ENCODE measurements at regions not wholly inside any gene's neighbourhood (a gene's known extent, or its start where the extent isn't known, plus 50 kb on each side); places are given as distances from the start of the nearest gene placed in this dataset.

DNA sequence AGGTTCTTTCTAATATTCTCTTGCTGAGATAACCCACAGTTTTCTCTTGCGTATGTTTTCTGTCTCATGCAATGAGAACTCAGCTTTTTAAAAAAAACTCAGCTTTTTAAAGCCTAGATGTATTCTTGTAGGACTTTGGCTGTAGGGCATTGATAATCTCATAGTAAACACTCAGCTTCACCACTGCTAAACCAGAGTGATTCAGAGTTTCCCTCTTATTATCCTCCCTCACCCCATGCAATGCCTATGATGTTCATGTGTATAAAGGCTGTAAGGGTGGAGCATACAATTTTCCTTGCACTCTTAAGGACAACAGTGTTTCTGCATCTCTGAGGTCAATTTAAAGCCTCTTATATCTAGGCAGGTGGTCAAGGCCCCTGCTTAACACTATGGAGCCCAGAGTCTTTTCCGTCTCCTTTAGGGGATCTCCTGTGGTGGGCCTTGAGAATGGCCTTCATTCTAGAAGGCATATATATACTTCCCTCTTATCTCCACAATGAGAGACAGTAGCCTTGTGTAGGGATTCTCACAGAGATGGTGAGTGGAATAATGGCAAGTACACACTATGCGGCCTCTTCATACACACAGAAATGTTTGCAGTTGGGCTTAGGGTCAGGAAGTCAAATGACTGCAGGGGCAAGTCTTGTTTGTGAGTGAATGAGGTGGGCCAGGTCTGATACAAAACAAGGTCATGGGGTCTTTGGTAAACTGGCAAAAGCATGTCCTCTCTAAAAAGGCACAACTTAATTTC lies 279.6 kb downstream of the HS3ST3A1 start:
- DNase-seq (ENCODE audit: low read depth) = no peak

DNA sequence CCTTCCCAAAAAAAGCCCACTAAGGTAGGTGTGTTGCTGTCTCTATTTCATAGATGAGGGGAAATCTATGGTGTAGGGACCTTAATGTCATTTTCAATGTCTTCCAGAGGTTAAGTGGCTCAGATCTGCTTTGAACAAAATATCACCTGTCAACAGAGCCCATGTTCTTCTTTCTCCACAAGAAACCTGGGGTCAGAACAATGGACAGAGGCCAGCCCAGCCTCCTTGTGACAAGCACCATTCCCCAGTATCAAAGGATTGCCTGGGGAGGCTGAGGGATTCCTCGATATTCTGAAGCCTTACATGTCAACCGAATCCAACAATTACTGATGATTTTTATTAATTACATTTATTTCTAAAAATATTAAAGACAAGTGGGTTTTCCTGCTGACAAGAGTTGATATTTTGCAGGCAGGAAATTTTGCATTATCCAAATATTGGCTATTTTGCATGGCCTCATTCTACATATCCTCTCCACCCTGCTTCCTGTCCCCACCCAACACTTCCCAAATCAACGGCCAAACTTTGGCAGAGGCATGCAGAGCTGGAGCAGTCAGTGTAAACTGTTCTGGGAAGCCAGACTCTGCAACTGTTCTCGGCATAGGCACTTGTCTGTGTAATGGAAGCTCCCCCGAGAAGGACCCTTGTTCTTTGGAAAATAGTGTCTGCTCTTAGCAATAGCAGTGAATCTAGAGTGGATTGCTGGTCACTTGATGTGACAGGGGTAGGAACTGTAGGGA lies 281.5 kb downstream of the HS3ST3A1 start:
- H3K4me3 ChIP-seq (ENCODE audit: low read depth, low read length) = no peak overlapping the region
- DNase-seq (ENCODE audit: low read depth) = no peak

More for the DNA sequence above, 279.6 kb downstream of the HS3ST3A1 start:
- H3K4me3 ChIP-seq (ENCODE audit: low read depth, low read length) = no peak overlapping the region

DNA sequence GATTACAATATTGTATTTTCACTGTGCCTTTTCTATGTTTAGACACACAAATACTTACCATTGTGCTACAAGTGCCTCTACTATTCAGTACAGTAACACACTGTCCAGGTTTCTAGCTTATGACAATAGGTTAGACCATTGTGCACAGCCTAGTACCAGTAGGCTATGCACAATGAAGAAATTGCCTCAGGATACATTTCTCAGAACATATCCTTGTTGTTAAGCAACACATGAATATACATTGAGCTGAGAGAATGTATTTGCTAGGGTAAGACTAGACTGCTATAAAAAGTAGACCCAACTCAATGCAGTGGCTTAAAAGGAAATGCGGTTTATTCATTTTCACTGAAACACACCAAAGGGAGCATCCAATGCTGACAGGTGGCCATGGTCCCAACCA lies 285.1 kb downstream of the HS3ST3A1 start:
- no peak overlapping the region for H3K4me3 ChIP-seq (ENCODE audit: low read depth, low read length)
- no peak for DNase-seq (ENCODE audit: low read depth)

DNA sequence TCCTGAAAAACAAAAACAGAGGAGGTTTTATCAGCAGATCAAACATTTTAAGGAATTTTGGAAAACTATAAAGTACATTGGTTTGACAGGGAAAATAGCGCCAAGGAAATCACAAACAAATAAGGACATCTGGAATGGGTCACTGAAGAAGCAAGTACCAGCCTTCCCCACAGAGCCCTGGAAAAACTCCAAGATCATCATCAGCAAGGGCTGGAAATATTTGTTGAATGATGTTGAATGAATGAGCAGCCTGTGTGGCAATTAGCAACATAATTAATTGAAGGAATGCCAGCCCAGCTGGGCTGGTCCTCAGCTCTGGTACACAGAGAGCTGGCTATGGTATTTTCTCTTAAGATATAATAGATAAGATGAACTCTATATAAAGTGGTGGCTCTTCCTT lies 290.4 kb downstream of the HS3ST3A1 start:
- peak; percentile 17 for DNase-seq (ENCODE audit: low read depth)
- H3K4me3 ChIP-seq (ENCODE audit: low read depth, low read length) = no peak overlapping the region

DNA sequence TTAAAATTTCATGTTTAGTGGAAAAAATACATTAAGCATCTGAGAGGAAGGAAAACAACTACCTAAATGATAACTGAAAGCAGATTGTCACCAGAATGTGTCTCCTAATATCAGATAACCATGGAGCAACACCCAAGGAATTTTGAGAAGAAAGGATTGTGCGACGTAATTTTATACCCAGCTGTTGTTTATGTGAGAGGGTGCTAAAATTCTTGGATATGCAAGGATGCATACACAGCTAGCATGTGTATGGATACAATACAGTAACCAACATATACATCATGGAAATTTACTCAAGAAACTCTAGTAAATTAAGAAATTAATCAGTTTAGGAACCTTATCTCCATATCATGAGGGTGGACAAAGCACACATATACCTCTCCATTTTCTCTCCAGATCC lies 290.9 kb downstream of the HS3ST3A1 start:
- no peak for DNase-seq (ENCODE audit: low read depth)

DNA sequence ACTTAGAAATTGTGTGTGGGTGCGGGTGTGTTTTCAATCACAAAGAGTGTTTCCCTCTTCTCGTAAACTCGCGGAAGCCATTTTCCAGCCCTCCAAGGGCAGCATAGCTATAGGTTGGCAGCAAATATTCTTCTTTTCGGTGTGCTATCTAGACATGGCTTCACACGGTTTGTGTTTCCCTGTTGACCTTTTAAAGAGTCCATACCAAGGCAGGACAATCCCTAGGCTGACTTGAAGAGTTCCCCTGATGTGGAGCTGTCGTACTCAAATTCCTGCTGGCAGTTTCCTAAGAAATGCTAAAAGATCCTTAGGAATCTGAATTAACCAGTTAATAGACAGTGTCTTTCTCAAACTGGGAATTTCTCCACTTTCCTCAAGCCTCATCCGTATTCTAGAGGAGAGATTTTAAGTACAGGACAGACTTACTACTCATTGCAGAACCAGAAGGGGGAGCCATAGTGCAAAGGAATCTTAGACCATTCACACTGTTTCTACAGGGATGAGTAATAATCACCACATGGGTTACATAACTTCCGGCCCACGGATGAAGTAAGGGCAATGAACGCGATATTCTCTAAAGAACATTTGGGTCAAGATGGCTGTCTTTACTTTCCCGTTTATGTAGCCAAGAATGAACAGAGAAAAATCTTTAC lies 288.6 kb upstream of the ELAC2 start:
- peak; percentile 53 for DNase-seq (ENCODE audit: low read depth)
- H3K4me3 ChIP-seq (ENCODE audit: low read depth, low read length) = no peak overlapping the region

More for the DNA sequence above, 290.9 kb downstream of the HS3ST3A1 start:
- H3K4me3 ChIP-seq (ENCODE audit: low read depth, low read length) = no peak overlapping the region

DNA sequence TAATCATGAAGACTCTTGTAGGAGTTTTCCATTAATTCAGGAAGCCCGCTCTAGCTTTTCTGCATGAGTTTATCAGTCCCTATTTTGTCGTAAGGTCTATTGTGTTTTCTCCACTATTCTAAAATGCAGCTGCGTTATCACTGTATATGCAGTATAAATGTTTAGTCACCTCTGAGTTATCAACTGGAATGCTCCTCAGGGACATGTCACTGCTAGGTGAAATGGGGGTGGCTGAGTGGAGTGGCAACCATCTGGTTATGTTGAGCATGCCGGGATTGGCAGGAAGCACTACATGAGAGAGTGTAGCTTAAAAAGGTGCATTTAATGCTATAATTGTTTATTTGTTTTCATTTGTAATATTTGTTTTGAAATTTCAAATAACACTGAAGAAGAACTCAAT lies 285.2 kb upstream of the ELAC2 start:
- no peak overlapping the region for H3K4me3 ChIP-seq (ENCODE audit: low read depth, low read length)
- DNase-seq (ENCODE audit: low read depth) = no peak

DNA sequence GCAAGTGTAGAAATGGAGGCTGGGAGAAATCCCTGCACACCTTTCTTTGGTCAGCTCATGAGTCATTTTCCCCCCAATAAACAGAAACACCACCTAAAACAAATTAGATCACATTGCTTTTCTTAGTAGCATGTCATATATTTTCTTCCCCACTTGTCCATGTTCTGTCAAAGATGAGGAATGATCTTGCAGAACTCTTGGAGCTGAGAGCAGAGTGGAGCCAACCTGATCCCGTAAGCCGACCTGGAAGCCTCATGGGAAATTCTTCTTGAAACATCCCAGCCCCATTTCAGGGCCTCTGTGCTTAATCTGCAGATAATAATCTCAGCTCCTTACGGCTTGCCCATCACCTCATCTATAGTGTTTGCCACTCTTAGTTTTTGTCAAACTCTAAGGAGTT lies 284.6 kb upstream of the ELAC2 start:
- DNase-seq (ENCODE audit: low read depth) = no peak
- no peak overlapping the region for H3K4me3 ChIP-seq (ENCODE audit: low read depth, low read length)

DNA sequence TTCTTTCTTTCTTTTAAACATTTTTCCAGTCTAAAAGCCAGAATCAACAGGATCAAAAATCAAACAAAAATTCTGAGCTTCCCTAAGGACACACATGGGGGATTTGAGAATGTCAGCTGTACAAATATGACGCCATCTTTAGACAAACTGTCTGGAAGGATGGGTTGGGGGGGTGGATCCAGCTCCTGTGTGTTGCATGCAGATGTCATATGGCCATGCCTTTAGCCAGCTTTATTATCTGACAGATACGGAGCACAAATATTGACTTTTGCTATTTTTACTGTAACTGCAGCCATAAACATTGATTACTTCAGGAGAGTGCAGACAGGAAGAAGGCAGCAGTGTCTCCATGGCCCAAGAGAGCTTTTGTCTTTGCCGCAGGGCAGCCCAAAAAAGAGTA lies 279.4 kb upstream of the ELAC2 start:
- no peak overlapping the region for H3K4me3 ChIP-seq (ENCODE audit: low read depth, low read length)
- no peak for DNase-seq (ENCODE audit: low read depth)

DNA sequence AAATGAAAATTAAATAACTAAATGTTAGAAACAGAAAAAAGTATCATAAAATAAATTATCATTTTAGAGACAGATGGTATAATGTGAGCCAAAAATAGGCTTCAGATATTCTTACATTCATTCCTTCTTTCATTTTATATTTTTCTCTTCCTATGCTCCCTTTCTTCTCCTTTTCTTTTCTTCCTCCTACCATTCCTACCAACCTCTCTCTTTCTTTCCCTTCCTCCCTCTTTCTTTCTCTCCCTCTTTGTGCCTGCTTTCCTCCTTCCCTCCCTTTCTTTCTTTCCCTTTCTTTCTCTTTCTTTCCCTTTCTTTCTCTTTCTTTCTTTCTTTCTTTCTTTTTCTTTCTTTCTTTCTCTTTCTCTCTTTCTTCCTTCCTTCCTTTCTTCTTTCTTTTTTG lies 275.6 kb upstream of the ELAC2 start:
- no peak for DNase-seq (ENCODE audit: low read depth)
- H3K4me3 ChIP-seq (ENCODE audit: low read depth, low read length) = no peak overlapping the region

DNA sequence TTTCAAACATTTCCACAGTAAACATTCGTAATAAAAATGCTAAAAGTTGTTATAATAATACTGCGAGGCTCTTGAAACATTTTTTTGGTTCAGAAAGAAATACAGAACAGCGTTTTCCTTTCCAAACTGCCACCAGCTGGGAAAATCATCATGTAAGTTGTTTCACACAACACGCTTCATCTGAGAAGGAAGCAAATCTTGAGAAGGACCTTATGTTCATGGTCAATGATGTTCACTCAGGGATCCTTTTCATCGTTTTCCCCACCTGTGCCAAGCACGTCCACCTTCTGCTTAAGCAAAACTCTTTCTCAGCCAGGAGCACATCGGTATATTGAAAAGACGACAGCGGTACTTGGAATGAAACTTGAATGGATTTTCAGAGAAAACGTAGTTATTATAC lies 274.5 kb upstream of the ELAC2 start:
- no peak for DNase-seq (ENCODE audit: low read depth)
- H3K4me3 ChIP-seq (ENCODE audit: low read depth, low read length) = no peak overlapping the region

DNA sequence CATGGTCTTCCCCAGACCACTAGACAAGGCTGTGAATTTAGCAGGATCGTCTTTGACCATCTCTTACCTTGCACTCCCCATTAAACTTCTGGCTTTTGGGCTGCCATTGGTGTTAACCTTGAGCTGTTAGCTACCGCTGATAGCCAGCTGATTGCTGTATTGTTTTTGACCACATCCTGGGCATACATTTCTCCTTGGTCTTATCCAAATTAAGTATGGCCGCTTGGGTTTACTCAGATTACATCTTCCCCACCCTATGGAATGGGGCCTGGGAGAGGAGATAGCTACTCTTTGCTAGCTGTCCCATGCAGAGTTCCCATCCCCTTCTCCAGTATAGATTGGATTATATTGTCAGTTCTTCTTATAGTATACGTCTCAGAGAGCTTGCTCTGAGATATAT lies 270.4 kb upstream of the ELAC2 start:
- no peak for DNase-seq (ENCODE audit: low read depth)

DNA sequence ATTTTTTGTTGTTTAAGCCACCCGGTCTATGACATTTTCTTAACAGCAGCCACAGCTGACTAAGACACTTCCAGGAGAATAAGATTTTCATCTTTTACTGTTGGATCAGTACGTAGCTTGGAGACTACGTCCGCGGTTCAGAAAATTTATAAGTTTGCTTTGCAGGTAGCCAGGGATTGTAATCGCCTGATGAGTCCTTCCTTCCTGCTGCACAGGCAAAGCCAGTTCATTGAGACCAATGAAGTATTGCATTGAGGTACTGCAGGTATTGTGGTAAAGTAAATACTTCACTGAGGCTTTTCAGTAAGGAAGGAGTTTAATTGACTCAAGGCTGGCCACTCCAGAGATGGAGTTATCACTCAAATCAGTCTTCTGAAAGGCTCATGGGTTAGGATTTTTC lies 269.4 kb upstream of the ELAC2 start:
- no peak for DNase-seq (ENCODE audit: low read depth)
- no peak overlapping the region for H3K4me3 ChIP-seq (ENCODE audit: low read depth, low read length)

More for the DNA sequence above, 270.4 kb upstream of the ELAC2 start:
- H3K4me3 ChIP-seq (ENCODE audit: low read depth, low read length) = no peak overlapping the region

DNA sequence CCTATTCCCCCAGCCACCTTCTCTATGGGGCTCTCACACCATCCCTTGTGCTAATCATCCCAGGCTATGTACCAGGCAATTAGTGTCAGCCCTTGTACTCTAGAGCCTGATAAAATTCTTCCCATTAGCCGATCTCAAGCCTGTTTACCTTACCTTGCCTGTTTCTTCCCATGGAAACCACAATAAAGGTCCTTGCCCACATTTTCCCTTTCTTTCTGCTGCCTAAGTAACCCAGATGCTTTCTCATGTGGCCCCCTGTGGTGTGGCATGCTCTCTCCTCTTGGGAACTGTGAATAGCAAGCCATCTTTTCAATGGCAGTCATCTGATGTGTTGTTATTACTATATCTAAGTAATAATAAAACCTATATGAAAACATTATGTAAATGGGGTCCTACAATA lies 265.8 kb upstream of the ELAC2 start:
- no peak overlapping the region for H3K4me3 ChIP-seq (ENCODE audit: low read depth, low read length)
- DNase-seq (ENCODE audit: low read depth) = no peak

DNA sequence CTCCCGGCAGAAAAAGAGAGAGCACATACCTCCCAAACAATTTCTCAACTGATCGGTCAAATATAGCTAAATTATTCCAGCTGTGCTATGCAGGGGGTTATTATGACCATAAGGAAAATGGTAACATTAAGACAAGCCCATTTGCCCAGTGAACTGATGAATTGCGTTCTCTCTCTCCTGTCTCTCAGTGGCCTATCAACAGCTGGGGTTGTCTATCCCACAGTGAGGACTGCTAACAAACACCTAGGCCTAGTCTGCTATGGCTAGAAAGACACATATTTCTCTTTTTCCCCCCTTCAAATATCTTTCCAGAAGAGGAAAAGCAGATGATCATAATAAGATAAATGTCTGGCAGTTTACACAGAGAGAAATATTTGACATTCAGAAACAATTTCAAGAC lies 263.8 kb upstream of the ELAC2 start:
- H3K4me3 ChIP-seq (ENCODE audit: low read depth, low read length) = no peak overlapping the region
- no peak for DNase-seq (ENCODE audit: low read depth)

DNA sequence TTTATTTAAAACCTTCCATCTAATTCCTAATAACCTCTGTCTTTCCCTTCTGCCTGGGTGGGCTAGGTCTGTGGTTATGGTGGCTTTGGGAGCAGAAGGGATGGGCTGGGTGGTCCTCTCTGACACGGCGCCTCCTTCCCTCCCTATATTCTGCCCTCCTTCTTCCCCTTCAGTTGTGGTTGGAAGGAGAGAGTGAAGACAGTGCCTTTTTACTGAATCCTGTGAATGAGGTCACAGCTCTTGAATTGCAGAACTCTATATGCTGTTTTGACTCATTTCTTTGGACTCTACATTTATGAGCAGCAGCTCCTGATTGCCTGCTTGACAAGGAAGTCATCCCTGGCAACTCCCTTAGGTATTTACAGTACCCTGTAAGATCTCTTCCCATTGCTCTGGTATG lies 256.0 kb upstream of the ELAC2 start:
- no peak for DNase-seq (ENCODE audit: low read depth)

DNA sequence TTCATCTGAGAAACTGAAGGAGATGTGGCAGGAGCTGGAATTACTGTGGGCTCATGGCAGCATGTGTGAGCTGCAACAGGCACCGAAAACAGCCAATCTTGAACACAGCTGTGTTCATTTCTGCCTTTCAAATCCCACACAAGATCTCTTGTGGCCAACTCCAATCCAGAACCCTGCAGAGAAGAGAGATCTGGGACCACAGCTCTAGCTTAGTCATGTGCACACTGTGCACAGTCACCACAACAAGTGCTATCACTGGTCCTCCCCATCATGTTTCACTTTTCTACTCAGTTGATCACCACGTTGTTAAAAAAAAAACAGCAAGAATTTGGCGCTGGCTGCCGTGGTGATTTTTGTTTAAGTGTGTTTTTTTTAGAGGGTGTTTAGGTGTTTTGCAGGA lies 254.5 kb upstream of the ELAC2 start:
- H3K4me3 ChIP-seq (ENCODE audit: low read depth, low read length) = no peak overlapping the region
- no peak for DNase-seq (ENCODE audit: low read depth)

More for the DNA sequence above, 256.0 kb upstream of the ELAC2 start:
- H3K4me3 ChIP-seq (ENCODE audit: low read depth, low read length) = no peak overlapping the region

DNA sequence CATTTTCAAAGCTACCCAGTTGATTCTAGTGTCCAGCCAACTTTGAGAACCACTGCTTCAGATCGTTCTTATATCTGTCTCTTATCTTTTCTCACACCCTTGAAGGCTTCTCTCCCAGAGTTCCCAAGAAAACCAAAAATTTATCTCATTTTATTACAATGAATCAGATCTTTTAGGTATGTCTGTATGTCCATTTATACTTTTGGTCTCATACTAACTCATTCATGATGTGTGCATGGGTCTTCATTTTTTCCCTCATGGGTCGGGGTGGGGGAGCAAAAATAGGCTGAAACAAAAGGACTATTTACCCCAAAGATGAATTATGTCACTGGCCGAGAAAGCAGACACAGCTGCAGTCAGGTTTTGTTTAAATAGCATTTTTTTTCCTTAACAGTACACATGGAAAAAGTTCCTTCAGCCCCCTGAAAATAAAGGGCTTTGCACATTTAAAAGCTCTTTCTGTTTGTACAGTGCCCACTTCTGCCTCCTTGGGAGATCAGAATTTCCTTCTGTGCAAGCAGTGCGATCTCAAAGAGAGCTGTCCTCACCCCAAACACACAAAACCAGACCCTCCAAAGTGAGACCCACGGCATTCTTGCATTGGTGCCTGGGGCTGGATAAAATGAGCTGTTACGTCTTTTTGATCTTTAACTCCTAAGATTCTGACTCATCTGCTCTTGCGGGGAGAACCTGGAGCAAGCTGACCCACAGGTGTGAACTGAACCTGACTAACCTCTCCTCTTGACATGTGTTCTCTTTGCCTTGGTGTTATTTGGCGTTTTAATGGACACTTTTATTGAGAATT lies 251.2 kb upstream of the ELAC2 start:
- no peak for DNase-seq (ENCODE audit: low read depth)
- H3K4me3 ChIP-seq (ENCODE audit: low read depth, low read length) = no peak overlapping the region

DNA sequence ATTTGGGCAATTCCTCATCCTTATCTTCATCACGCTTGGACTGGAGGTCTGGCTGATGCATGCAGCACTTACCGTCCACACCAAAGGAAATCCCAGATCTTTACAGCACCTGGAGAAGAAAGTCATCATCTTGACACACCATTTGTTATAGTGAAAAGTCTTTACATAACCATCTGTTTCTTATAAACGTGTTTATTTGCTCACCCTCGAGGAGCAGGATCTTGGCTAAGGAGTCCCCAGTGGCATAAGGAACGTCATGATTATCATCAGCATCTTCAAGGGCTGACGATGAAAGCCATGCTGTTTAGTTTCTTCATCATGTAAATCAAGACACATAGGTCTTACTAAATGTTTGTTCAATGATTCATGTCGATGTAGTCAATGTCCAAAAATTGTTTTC lies 248.8 kb upstream of the ELAC2 start:
- H3K4me3 ChIP-seq (ENCODE audit: low read depth, low read length) = no peak overlapping the region
- peak; percentile 33 for DNase-seq (ENCODE audit: low read depth)

DNA sequence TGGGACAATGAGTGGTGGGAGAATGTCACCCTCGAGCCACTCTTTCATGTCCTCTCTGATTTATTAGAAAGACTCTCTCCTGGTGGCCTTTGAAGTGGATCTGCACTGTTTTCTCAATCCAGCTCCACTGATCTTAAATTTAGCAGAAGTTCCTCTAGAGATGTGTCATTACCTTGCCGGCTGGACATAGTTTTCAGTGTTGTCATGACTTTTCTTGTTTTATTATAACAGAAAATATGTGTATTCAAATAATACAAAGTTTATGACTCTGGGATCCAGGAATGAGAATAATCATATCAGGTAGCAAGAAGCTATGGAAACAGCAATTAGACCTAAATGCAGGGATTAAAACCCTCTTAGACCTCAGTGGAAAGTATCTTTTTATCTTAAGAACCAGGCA lies 247.5 kb upstream of the ELAC2 start:
- DNase-seq (ENCODE audit: low read depth) = no peak
- no peak overlapping the region for H3K4me3 ChIP-seq (ENCODE audit: low read depth, low read length)

Data from skeletal muscle cell (primary cell).